NCI-H2107 (cell line): ENCODE measurements at regions not wholly inside any gene's neighbourhood (a gene's known extent, or its start where the extent isn't known, plus 50 kb on each side); places are given as distances from the start of the nearest gene placed in this dataset.

ENCODE experiments used
- DNase-seq: peaks from one replicate; lab custom pipeline; 2025; lab: John Stamatoyannopoulos, UW

DNA sequence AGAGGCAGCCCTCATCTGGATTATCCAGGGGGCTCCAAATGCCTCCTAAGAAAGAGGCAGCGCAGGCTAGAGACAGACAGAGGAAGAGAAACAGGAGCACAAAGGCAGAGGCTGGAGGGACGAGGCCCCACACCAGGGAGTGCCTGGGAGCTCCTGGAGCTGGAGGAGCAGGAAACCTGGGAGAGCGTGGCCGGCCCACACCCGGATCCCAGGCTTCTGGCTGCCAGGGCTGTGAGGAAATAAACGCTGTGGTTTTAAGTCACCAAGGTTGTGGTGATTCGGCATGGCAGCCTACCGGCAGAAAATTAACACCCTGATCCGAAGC lies 165.5 kb downstream of the OLFM1 start:
- DNase-seq: no peak

DNA sequence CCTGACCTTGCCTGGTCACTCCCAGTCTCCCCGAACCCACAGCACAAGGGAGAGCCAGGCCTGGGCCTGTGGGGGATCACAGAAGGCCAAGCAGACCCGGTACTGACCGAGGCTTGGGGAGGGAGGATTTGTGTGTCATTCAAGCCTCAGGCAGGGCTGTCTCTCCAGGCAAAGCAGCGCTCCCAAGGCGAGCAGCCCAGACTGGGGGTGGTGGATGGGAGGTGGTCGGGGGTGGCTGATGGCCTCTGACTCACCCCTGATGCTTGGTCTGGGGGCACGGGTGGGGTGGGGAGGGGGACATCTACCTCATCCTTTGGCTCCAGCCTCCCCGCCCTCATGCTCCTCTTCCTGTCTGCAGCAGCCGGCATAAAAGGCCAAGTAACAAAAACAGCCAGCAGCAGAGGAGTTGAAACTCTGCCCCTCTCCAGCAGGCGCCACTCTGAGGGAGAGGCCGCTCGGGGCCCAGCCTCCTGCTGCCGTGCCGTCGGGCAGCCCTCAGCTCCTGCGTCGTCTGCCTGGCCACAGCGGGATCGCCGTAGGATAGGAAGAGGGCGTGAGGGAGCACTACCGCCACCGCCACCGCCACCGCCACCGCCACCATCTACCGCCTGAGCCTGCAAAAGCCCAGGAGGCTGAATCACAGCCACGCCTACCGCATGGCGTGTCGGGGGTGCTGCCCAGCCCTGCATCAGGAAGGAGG lies 166.0 kb downstream of the OLFM1 start:
- DNase-seq: no peak

DNA sequence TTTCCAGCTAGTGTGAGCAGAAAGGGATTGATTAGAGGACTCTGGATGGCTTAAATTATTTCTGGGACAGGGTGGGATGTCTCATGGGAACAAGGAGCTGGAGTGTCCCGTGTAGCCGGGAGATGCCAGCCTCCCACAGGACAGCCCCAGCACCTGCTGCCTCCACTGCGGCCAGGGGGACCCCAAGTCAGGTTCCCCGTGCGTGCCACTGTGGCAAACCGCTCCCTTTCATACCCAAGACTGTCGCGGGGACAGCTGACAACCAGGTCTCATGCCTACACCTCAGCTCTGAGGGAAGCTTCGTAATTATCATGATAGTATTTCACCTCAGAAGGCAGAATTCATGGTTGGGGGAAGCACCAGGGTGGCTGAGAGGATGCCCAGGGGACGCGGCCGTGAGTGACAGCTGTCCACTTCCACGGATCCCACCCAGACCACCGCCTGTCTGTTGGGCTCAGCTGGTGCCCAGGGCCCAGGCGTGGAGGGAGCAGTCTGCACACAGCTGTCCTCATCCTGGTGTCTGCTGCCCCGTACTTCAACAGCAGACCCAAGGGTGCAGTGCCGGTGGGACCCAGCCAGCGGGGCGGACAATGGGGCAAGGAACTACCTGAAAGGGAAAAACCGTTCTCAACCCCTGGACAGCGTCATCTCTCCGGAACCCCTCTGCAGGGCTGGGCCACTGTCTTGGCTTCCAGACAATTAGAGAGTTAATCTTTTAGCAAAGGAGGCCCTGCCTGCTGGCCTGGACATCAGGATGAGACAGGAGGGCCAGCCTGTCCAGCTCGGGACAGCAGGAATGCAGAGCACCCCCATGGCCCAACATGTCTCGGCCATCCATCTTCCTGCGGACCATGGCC lies 166.9 kb downstream of the OLFM1 start:
- DNase-seq: no peak

DNA sequence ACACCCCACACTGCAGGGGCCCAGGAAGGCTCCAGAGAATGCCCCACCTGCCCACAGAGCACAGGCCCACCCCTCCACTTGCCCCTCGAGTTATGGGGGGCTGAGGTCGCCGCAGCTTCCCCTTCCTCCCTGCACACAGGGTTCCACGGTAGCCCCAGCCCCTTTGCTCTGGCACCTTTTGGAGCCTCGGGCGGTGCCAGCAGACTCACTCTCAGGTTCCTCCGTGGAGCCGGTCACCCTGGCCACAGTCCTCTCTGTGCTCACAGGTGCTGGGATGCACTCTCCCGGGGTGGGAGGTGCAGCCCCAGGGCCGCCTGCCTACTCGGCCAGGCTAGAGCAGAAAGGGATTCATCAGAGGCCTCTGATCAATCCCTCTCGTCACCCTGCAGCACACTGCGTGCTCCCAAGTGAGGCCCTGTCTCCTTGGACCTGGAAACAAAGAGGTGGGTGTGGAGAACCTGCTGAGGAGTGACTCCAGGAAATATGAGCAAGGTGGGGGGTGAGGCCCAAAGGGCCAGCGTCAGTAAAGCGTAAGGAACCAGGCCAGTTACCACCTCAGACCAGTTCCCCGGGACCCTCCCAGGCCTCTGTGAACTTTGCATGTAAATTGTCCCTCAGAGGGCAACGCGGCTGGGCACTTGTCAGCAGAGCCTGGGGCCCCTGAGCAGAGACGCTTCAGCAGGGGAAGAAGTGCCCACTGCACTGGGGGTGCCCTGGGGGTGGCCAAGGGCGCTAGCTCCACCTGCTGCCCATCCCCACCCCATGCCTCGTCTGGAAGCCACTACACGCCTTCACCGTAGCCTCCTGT lies 167.8 kb downstream of the OLFM1 start:
- no peak for DNase-seq

DNA sequence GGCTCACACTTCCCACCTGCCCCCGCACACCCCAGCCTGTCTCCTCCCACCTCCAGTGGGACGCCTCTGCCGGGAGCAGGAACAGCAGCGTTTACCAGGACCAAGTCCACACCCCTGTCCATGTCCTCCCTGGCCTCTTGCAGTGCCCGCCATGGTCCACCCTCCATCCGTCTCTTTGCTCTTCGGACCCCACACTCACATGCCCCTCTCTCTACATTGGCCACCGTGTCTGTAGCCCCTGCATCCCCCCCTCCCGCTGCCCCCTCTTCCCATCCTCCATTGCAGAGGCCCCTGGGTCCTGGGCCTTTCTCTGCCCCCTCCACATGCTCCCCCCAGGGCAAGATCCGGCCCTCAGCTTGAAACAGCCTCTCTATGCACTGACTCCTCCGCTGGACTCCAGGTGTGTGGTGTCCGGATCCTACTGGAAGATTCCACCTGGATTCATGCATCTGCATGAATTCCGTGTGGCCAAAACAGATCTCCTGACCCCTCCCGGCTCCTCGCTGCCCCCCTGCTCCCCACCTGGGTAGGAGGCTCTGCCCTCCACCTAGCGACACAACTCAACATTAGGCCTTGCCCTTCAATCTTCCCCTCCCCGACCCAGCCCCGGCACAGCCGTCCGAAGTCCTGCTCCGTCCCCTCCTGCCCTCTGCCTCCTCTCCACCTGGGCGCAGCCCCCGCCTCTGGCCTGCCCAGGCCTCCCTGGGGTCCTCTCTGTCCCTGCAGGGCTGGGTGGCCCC lies 168.5 kb downstream of the OLFM1 start:
- DNase-seq: no peak

DNA sequence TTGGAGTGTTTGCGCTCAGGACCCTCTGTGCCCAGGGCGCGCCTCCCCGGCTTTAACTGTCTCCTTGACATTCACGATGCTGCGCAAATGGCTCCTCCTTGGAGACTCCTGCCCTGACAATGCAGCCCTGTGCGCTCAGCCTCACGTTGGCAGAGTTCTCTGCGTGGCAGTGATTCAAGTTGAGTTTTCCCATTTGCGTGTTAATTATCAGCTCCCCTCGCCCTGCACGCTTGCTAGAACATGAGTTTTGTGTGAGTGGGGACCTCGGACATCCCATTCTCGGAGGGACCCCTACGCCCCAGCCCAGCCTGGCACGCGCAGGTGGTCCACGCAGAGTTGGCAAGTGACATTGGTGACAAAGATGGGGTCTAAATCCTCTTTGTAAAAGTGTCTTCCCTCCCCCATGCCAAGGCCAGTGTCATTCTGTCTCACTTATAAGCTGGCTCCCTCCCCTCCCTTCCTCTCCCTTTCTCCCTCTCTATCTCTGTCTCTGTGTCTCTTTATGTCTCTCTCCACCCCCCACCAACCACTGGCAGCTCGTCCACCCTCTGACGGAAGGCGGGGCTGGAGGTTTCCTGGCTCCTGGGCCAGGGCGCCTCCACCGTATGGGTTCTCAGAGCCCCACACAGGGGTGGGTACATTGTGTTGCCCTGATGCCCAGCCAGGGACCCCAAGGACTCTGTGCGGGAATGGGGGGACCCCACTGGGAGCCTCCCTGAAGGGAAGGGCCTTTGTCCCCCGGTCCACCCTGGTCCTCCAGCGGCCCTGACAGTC lies 169.3 kb downstream of the OLFM1 start:
- no peak for DNase-seq

DNA sequence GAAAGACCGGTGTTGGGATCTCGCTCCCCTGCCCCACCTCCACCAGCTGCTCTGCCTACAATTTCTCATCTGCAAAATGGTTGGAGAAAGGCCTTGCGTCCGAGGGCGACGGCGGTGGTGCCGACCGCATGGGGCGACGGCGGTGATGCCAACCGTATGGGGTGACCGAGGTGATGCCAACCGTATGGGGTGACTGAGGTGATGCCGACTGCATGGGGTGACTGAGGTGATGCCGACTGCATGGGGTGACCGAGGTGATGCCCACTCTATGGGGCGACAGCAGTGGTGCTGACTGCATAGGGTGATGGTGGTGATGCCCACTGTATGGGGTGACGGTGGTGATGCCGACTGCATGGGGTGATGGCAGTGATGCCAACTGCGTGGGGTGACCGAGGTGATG lies 171.0 kb downstream of the OLFM1 start:
- DNase-seq: no peak

DNA sequence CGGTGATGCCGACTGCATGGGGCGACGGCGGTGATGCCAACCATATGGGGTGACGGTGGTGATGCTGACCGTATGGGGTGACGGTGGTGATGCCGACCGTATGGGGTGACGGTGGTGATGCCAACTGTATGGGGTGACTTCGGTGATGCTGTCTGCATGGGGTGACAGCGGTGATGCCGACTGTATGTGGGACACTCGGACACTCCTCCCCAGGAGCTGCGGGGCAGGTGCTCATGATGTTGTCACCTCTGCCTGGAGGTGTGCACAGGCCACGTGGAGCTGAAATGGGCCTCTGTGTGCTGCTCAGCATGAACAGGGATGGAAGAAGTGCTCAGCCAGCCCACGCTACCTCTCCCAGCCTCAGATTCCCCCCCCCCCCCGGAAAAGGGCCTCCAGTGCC lies 171.8 kb downstream of the OLFM1 start:
- no peak for DNase-seq

DNA sequence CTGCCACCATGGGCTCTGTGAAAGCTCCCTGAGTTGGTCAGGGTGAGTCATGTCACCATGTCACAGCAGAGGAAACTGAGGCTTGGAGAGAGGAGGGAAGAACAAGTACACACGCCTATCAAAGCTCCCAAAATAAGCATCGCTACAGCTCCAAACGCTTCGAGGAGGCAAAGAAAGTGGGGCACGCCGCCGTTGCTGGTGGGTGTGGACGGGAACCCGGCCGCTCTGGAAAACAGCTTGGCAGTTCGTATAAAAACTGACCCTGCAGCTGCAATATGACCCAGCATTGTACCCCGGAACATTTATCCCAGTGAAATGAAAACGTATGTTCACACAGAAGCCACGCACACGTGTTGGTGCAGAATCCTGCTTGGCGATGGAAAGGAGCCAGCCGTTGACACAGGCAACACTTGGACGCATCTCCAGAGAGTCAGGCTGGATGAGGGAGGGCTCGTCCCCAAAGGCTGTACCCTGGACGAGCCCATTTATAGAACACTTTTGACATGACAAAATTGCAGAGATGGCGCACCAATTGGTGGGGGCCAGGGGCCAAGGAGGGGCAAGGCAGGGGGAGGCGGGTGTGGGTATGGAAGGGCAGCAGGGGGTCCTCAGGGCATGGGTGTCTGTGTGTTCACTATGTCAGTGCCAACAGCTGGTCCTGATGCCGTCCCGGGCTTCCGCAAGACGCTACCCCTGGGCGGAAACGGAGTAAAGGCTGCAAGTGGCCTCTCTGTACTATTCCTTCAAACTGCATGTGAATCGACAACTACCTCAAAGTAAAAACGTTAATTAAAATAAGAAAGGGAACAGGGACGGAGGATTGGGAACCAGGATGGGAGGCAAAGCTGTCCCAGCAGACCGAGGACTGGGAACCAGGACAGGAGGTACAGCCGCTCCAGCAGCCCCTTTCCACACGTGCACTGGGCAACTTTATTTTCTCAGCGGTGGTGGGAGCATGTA lies 173.0 kb downstream of the OLFM1 start:
- no peak for DNase-seq

DNA sequence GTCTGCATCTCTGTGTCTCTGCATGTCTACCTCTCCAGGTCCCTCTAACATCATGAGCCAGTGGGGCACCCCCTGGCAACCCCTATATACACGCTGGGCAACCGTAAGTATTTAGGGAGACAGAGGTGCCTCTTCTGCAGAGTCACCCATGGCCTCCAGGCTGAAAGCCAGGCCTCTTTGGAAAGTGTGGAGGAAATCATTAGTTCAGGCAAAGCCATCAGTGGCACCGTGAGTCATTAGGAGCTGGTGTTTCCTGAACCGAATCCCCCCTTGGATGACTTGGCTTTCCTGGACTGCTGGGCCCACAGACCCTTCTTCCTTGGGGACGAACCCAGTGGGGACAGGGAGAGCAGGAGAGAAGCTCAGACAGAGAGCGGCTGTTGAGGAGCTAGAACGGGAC lies 174.8 kb downstream of the OLFM1 start:
- no peak for DNase-seq

DNA sequence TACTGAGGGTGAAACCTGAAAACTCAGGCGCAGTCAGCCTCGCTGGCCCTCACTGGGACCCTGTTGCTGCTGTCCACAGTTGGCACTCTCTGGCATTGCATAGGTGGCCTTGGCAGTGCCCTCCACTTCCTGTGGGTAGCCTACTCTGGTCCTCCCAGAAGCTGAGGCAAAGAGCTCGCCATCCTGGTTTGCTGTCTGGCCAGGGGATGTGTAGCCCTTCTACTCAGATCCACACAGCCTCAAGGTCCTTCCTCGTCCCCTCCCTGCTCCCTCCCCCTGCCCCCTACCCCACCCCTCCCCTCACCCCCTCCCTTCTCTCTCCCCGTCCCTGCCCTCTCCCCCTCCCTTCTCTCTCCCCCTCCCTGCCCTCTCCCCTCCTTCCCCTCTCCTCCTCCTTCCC lies 176.0 kb downstream of the OLFM1 start:
- DNase-seq: no peak

DNA sequence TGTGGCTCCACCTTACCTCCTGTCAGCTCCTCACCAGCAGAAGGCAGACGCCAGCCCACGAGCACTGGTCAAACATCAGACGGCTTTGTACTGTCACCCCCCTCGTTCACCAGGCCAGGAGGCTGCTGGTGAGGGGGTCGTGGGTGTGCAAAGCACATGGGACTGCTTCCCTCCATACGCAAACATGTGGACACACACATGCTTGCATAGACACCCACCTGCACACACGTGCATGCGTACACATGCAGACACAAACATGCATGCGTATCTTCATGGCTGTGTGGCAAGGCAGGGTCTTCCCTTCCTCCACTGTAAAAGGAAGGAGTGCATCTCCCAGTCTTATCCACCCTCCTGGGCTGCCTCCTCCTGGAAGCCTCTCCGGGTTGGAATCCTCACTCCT lies 178.5 kb downstream of the OLFM1 start:
- DNase-seq: no peak

DNA sequence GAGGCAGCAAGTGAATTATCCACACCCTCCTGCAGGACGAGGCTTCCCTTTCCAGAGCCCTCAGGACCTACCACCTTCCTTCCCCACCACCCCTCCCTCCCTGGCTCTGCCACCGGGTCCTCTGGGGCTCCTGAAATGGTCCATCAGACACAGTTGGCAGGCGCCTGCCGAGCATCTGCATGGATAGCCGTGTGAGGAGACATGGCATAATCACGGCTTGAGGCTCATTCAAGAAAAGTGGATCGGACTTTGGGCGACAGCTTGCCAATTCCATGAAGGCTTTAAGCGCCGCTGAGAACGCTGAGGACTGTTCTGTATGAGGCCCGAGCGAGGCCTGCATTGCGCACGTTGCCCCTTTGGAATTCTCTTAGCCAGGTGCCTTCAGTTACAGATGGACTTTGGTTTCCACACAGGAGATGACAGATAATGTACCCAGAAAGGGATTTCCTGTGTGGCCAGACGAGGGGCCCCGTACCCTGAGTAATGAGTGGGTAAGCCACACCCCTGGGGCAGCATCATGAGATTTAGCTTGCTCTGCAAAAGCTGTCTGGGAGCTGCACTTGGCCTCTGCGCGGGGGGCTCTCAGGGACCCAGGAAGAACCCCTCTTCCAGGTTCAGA lies 179.8 kb downstream of the OLFM1 start:
- no peak for DNase-seq

DNA sequence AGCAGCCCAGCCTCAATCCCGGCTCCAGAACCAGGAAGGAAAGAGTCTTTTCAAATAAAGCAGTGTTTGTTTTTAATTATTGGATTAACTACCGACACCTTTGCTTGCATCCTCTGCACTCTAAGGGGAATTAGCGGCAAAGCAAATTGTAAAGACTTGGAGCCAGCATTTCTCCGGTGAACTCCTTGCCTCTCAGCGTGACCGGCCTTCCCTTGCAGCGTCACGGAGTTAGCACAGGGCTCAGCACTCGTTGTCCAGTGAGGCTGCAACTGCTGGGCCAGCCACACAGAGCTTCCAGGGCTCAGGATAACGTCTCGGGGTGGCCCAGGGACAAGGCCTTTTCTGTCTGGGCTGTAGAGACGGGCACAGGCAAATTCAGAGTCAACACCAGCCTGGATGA lies 180.6 kb downstream of the OLFM1 start:
- no peak for DNase-seq

DNA sequence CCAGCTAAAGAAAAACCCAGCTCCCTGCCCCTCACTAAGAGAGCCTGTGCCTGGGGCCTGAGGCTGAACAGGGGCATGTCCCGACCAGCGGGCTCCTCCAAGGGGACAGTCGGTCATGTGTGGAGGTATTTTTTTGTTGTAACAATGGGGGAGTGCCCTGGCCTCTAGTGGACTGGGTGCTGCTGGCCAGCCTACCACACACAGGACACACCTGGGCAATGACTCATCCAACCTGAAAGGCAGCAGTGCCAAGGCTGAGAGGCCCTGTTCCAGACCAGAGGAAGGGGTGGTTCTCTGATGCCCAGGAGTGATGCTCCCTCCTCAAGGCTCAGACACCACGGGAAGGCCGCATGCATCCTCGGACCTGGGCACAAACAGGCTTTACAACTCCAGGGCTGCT lies 181.5 kb downstream of the OLFM1 start:
- DNase-seq: no peak

DNA sequence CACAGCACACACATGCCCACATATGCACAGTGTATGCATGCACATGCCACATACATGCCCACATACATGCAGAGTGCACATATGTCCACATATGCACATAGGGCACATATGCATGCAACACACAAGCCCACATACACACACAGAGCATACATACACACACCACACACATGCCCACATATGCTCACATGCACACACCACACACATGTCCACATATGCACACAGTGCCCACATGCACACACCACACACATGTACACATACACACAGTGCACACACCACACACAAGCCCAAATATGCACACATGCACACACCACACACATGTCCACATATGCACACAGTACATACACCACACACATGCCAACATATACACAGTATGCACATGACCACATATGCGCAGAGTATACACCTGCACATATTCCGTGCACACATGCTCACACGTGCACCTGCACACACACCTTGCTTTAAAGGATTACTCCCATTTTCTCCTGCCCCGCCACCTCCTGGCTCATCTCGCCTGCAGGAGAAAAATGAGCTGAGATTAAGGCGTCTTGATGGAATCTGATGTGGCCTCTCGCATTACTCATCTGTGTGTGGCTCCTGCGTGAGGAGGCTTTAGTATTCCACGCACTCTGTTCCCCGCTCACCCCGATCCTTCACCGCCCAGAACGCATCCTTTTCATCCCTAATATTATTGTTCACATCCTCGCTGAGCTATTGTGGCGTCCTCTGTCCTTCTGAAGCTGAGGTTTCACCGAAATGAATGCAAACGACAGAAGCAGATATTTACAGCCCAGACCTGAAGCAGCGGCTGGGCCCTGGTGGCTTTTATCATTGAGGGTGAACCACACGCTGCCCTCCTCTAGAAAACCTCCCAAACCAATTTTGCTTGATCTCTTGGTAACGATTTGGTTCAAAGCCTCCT lies 182.7 kb downstream of the OLFM1 start:
- no peak for DNase-seq

DNA sequence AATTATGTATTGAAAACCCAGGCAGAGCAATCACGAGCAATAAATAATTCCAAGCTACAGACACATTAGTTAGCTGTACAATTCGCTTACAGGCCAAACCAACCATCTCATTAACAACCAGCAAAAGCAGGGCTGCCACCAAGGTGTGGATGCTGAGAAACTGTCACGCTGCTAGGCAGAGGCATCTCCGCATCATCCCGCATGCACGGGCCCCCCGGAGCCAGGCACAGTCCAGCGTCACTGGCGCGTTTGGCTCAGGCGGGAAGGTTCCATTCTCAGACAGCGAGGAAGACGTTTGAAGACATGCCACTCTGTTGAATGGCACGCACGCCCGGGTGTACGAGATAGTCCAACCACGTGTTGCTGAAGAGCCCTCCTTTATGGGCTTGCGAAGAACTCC lies 184.0 kb downstream of the OLFM1 start:
- no peak for DNase-seq

DNA sequence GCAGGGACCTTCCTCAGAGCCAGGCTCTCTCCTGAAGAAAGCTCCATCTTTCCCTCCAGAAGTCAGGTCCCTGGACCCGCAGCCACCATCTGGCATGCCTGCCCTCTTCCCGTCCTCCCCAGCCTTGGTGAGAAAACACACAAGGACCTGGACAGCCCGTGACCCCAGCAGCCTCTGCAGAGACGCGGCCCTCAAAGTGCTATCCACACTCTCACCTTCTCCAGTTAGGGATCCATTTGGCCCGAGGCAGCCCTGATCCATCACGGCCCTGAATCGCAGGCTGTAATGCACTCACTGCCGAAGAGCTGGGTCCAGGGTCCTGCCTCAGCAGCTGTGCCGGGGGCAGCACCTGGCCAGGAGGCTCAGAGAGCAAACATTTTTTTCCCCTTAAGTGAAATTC lies 185.1 kb downstream of the OLFM1 start:
- DNase-seq: no peak

DNA sequence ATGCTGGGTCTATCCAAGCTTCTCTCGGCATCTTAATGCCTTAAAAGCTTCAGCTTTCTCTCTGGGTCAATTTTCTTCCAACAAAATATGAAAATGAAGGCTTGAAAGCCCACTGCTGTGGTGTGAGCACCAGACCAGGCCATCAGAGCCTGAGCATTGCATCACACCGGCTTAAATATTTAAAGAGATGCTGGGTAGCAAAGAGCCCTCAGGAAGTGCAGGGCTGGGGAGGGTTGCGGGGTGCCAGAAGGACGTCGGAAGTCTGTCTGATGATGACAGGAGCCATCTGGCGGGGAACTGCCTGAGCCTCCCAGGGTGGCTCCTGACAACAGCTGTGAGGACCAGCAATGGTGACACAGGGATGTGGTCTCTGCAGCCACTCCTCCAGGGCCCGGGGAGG lies 185.5 kb downstream of the OLFM1 start:
- no peak for DNase-seq
